Central memory CD8-positive, alpha-beta T cell (primary cell): ENCODE measurements at regions not wholly inside any gene's neighbourhood (a gene's known extent, or its start where the extent isn't known, plus 50 kb on each side); places are given as distances from the start of the nearest gene placed in this dataset.
"Not testable (repeated sequence)": the region's sequence is repeated elsewhere in the genome, so short reads cannot be mapped to it uniquely, and the experiment has no call there.

Experiments
- ATAC-seq: fragments of 150-1000 bp; cut with Tn5 transposase; replicated peaks from 2 replicates; pipeline ENCODE4 v1.10.0; 2022; ENCODE audit warnings: mild to moderate bottlenecking, moderate FRiP score, moderate number of reproducible peaks; ENCODE audit not compliant: poor library complexity, severe bottlenecking; ENCODE audit errors: extremely low read depth
- DNase-seq, 2 donors: peaks; one replicate each; pipeline ENCODE4 v3.0.0; 2021; ENCODE audit warnings: low spot score in 2 of 2
- H3K27ac Mint-ChIP-seq: one replicate; pipeline ENCODE4 v1.8.0; 2022; ENCODE audit warnings: low read depth, mild to moderate bottlenecking, moderate library complexity, mixed read lengths
- H3K27me3 Mint-ChIP-seq: one replicate; pipeline ENCODE4 v1.8.0; 2022; ENCODE audit warnings: mixed read lengths
- H3K36me3 Mint-ChIP-seq: one replicate; pipeline ENCODE4 v1.8.0; 2022; ENCODE audit warnings: mild to moderate bottlenecking, moderate library complexity, mixed read lengths; ENCODE audit not compliant: insufficient read depth
- H3K4me1 Mint-ChIP-seq: one replicate; pipeline ENCODE4 v1.8.0; 2022; ENCODE audit warnings: mixed read lengths
- H3K4me3 Mint-ChIP-seq: one replicate; pipeline ENCODE4 v1.8.0; 2022; ENCODE audit warnings: mild to moderate bottlenecking, moderate library complexity, mixed read lengths
- H3K9me3 Mint-ChIP-seq: one replicate; pipeline ENCODE4 v1.8.0; 2022; ENCODE audit warnings: mixed read lengths

- no peak for DNase-seq
- no peaks in the 10 kb centered on the region for H3K4me1 Mint-ChIP-seq
- no peaks in the 10 kb centered on the region for H3K9me3 Mint-ChIP-seq
- H3K36me3 Mint-ChIP-seq = no peaks in the 10 kb centered on the region
- H3K27me3 Mint-ChIP-seq = peaks cover 12% of the 10 kb centered on the region
- no peak overlapping the region for H3K4me3 Mint-ChIP-seq
- H3K27ac Mint-ChIP-seq = no peak overlapping the region
- ATAC-seq = no peak
Measured at GRCh38 chr6:11938285-11938890, 73.7 kb upstream of the HIVEP1 start.

- no peak overlapping the region for H3K4me3 Mint-ChIP-seq
- no peaks in the 10 kb centered on the region for H3K4me1 Mint-ChIP-seq
- H3K36me3 Mint-ChIP-seq = no peaks in the 10 kb centered on the region
- DNase-seq (no peak), ATAC-seq (no peak)
- no peaks in the 10 kb centered on the region for H3K9me3 Mint-ChIP-seq
- H3K27ac Mint-ChIP-seq = no peak overlapping the region
- no peaks in the 10 kb centered on the region for H3K27me3 Mint-ChIP-seq
Measured at GRCh38 chr6:11934638-11935037, 77.5 kb upstream of the HIVEP1 start.

GRCh38 chr6:11932892-11933291 is 79.2 kb upstream of the HIVEP1 start:
- H3K4me1 Mint-ChIP-seq, H3K27ac Mint-ChIP-seq, H3K4me3 Mint-ChIP-seq, ATAC-seq, H3K27me3 Mint-ChIP-seq, H3K36me3 Mint-ChIP-seq, DNase-seq, H3K9me3 Mint-ChIP-seq: not testable (repeated sequence)

GRCh38 chr6:11931296-11932035 is 80.6 kb upstream of the HIVEP1 start:
- H3K36me3 Mint-ChIP-seq = no peaks in the 10 kb centered on the region
- DNase-seq (no peak), ATAC-seq (no peak)
- H3K9me3 Mint-ChIP-seq = no peaks in the 10 kb centered on the region
- H3K4me3 Mint-ChIP-seq = no peak overlapping the region
- peaks cover 17% of the 10 kb centered on the region for H3K27me3 Mint-ChIP-seq
- H3K27ac Mint-ChIP-seq = no peak overlapping the region
- no peaks in the 10 kb centered on the region for H3K4me1 Mint-ChIP-seq

- not testable (repeated sequence) for H3K4me1 Mint-ChIP-seq, DNase-seq, H3K36me3 Mint-ChIP-seq, H3K4me3 Mint-ChIP-seq, H3K9me3 Mint-ChIP-seq, H3K27ac Mint-ChIP-seq, ATAC-seq
- H3K27me3 Mint-ChIP-seq = peaks cover 23% of the 10 kb centered on the region
Measured at GRCh38 chr6:11930834-11931233, 81.3 kb upstream of the HIVEP1 start.

- no peak for ATAC-seq
Measured at GRCh38 chr6:11930240-11930639, 81.9 kb upstream of the HIVEP1 start.

GRCh38 chr6:11929241-11929835 is 82.8 kb upstream of the HIVEP1 start:
- Mint-ChIP-seq H3K27ac (no peak overlapping the region), H3K4me3 (no peak overlapping the region), H3K4me1 (no peaks in the 10 kb centered on the region), H3K9me3 (no peaks in the 10 kb centered on the region), H3K36me3 (no peaks in the 10 kb centered on the region), H3K27me3 (peaks cover 28% of the 10 kb centered on the region)
- no peak for DNase-seq
- ATAC-seq = no peak

More at GRCh38 chr6:11930240-11930639, 81.9 kb upstream of the HIVEP1 start:
- H3K4me3 Mint-ChIP-seq = no peak overlapping the region
- no peak overlapping the region for H3K27ac Mint-ChIP-seq
- DNase-seq = no peak
- H3K4me1 Mint-ChIP-seq = no peaks in the 10 kb centered on the region
- H3K9me3 Mint-ChIP-seq = no peaks in the 10 kb centered on the region
- H3K36me3 Mint-ChIP-seq = no peaks in the 10 kb centered on the region
- H3K27me3 Mint-ChIP-seq = peaks cover 28% of the 10 kb centered on the region

- ATAC-seq (no peak), DNase-seq (no peak)
- H3K27ac Mint-ChIP-seq = no peak overlapping the region
- H3K9me3 Mint-ChIP-seq = no peaks in the 10 kb centered on the region
- H3K36me3 Mint-ChIP-seq = no peaks in the 10 kb centered on the region
- H3K4me1 Mint-ChIP-seq = no peaks in the 10 kb centered on the region
- H3K4me3 Mint-ChIP-seq = no peak overlapping the region
- H3K27me3 Mint-ChIP-seq = peaks cover 28% of the 10 kb centered on the region
Measured at GRCh38 chr6:11926594-11927407, 85.3 kb upstream of the HIVEP1 start.

GRCh38 chr6:11925805-11926204 is 86.3 kb upstream of the HIVEP1 start:
- Mint-ChIP-seq H3K4me3 (no peak overlapping the region), H3K9me3 (no peaks in the 10 kb centered on the region), H3K27me3 (peaks cover 28% of the 10 kb centered on the region), H3K27ac (no peak overlapping the region), H3K4me1 (no peaks in the 10 kb centered on the region), H3K36me3 (no peaks in the 10 kb centered on the region)
- ATAC-seq (no peak), DNase-seq (no peak)

- H3K9me3 Mint-ChIP-seq = no peaks in the 10 kb centered on the region
- H3K36me3 Mint-ChIP-seq = no peaks in the 10 kb centered on the region
- no peak for DNase-seq
- H3K4me3 Mint-ChIP-seq = no peak overlapping the region
- ATAC-seq = no peak
- no peak overlapping the region for H3K27ac Mint-ChIP-seq
- H3K27me3 Mint-ChIP-seq = peaks cover 28% of the 10 kb centered on the region
- no peaks in the 10 kb centered on the region for H3K4me1 Mint-ChIP-seq
Measured at GRCh38 chr6:11923621-11924020, 88.5 kb upstream of the HIVEP1 start.

- Mint-ChIP-seq H3K4me3 (no peak overlapping the region), H3K9me3 (no peaks in the 10 kb centered on the region), H3K27ac (no peak overlapping the region), H3K27me3 (peaks cover 24% of the 10 kb centered on the region), H3K36me3 (no peaks in the 10 kb centered on the region), H3K4me1 (no peaks in the 10 kb centered on the region)
- ATAC-seq = no peak
- no peak for DNase-seq
Measured at GRCh38 chr6:11922901-11923300, 89.2 kb upstream of the HIVEP1 start.

- ATAC-seq (no peak), DNase-seq (no peak)
- no peaks in the 10 kb centered on the region for H3K36me3 Mint-ChIP-seq
- no peak overlapping the region for H3K4me3 Mint-ChIP-seq
- no peak overlapping the region for H3K27ac Mint-ChIP-seq
- no peaks in the 10 kb centered on the region for H3K4me1 Mint-ChIP-seq
- H3K27me3 Mint-ChIP-seq = peaks cover 14% of the 10 kb centered on the region
- no peaks in the 10 kb centered on the region for H3K9me3 Mint-ChIP-seq
Measured at GRCh38 chr6:11921751-11922150, 90.4 kb upstream of the HIVEP1 start.
